ENCODE measurements at regions not wholly inside any gene's neighbourhood (a gene's known extent, or its start where the extent isn't known, plus 50 kb on each side); places are given as distances from the start of the nearest gene placed in this dataset.
"Not testable (repeated sequence)": the region's sequence is repeated elsewhere in the genome, so short reads cannot be mapped to it uniquely, and the experiment has no call there.

GRCh38 chr1:187038784-187039183, 210.0 kb downstream of the PLA2G4A start:
- DNase-seq = no peak

- DNase-seq = no peak
Observed at GRCh38 chr1:187041104-187041503, 212.4 kb downstream of the PLA2G4A start.

- DNase-seq = no peak
Observed at GRCh38 chr1:187042538-187042937, 213.8 kb downstream of the PLA2G4A start.

GRCh38 chr1:187043433-187043832, 214.7 kb downstream of the PLA2G4A start:
- not testable (repeated sequence) for DNase-seq

- no peak for DNase-seq
Observed at GRCh38 chr1:187044411-187044810, 215.7 kb downstream of the PLA2G4A start.

GRCh38 chr1:187045371-187045770, 216.6 kb downstream of the PLA2G4A start:
- DNase-seq = no peak

GRCh38 chr1:187046293-187046692, 217.5 kb downstream of the PLA2G4A start:
- no peak for DNase-seq

GRCh38 chr1:187047298-187047697, 218.5 kb downstream of the PLA2G4A start:
- no peak for DNase-seq

- peak; percentile 64 to 88 for DNase-seq
Observed at GRCh38 chr1:187051618-187052232, 223.0 kb downstream of the PLA2G4A start.

GRCh38 chr1:187053876-187054275, 225.1 kb downstream of the PLA2G4A start:
- peak in 1 of 2 experiments; percentile 12 for DNase-seq

GRCh38 chr1:187054862-187055757, 226.4 kb downstream of the PLA2G4A start:
- DNase-seq = no peak

GRCh38 chr1:187063271-187063670, 234.5 kb downstream of the PLA2G4A start:
- DNase-seq = no peak

GRCh38 chr1:187067160-187067559, 238.4 kb downstream of the PLA2G4A start:
- no peak for DNase-seq

- no peak for DNase-seq
Observed at GRCh38 chr1:187070076-187070475, 241.3 kb downstream of the PLA2G4A start.

- not testable (repeated sequence) for DNase-seq
Observed at GRCh38 chr1:187072262-187073034, 243.7 kb downstream of the PLA2G4A start.

GRCh38 chr1:187073035-187073560, 244.3 kb downstream of the PLA2G4A start:
- not testable (repeated sequence) for DNase-seq

- not testable (repeated sequence) for DNase-seq
Observed at GRCh38 chr1:187073634-187074245, 245.0 kb downstream of the PLA2G4A start.

- no peak for DNase-seq
Observed at GRCh38 chr1:187074445-187075048, 245.8 kb downstream of the PLA2G4A start.

GRCh38 chr1:187076922-187077321, 248.2 kb downstream of the PLA2G4A start:
- DNase-seq = no peak

- no peak for DNase-seq
Observed at GRCh38 chr1:187078321-187078720, 249.6 kb downstream of the PLA2G4A start.

GRCh38 chr1:187078916-187079315, 250.2 kb downstream of the PLA2G4A start:
- DNase-seq = no peak

GRCh38 chr1:187079330-187079729, 250.6 kb downstream of the PLA2G4A start:
- no peak for DNase-seq
